ENCODE measurements at regions not wholly inside any gene's neighbourhood (a gene's known extent, or its start where the extent isn't known, plus 50 kb on each side); places are given as distances from the start of the nearest gene placed in this dataset.

DNA sequence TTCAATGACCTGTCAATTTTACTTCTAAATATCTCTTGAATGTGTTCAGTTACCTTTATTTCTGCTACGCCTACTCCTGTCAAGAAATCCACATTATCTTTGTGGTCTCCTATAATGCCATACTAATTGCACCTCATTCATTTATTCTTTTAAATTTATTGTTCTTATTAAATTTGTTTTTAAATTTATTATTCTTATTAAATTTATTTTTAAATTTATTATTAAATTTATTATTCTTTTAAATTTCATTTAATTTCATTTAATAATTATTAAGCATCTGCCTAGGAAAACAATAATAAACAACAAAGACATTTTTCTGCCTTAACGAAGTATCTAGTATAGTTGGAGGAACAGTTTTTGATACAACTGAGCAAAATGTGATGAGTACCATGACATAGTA lies 211.7 kb downstream of the ZPLD1 start:
- TF ChIP-seq MAFK (IDR thresholded peaks at IDR 0.05; ENCODE audit: low read depth, low read length) (no peak), JUN (IDR thresholded peaks at IDR 0.05; ENCODE audit: low read depth, low read length) (no peak)
- TF ChIP-seq, protein P1, sequence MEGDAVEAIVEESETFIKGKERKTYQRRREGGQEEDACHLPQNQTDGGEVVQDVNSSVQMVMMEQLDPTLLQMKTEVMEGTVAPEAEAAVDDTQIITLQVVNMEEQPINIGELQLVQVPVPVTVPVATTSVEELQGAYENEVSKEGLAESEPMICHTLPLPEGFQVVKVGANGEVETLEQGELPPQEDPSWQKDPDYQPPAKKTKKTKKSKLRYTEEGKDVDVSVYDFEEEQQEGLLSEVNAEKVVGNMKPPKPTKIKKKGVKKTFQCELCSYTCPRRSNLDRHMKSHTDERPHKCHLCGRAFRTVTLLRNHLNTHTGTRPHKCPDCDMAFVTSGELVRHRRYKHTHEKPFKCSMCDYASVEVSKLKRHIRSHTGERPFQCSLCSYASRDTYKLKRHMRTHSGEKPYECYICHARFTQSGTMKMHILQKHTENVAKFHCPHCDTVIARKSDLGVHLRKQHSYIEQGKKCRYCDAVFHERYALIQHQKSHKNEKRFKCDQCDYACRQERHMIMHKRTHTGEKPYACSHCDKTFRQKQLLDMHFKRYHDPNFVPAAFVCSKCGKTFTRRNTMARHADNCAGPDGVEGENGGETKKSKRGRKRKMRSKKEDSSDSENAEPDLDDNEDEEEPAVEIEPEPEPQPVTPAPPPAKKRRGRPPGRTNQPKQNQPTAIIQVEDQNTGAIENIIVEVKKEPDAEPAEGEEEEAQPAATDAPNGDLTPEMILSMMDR (IDR thresholded peaks at IDR 0.05; ENCODE audit: control extremely low read depth in 1 of 3, insufficient read depth in 1 of 3, low read depth in 1 of 3, low read length in 3 of 3): no peak
